ENCODE measurements at regions not wholly inside any gene's neighbourhood (a gene's known extent, or its start where the extent isn't known, plus 50 kb on each side); places are given as distances from the start of the nearest gene placed in this dataset.

DNA sequence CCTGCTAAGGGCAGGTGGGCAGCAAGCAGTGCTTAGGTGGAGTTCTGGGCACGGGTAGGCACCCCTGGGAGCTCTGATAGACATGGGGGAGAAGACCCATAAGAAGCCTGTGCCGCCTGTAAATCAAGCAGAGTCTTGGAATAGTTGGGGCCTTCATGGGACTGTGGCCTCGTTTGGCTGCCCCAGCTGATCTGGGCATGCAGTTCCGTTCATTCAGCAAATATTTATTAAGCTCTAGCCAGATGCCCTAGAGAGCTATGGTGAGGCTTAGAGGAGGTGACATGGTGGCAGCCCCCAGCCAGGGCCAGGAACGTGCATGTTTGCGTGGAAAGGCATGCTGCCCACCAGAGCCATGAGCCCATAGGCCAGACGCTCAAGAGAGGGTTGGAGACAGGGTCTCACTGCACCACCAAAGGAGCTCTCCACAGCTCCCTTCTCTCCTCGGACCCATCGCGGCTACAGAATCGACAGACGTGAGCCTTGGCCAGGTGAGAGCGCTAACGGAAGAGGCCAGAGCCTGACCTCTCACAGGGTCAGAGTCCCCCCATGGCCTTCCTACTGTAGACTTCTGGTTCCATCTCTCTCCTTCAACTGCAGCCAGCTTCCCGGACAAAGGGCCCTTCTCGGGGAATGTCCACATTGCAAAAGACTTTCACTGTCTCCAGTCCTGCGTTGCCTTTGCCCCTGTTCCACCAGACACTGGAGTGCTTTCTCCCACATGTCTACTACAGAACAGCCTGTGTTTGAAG is 135.7 kb downstream of the INHBB start:
- DNase-seq, result no peak

DNA sequence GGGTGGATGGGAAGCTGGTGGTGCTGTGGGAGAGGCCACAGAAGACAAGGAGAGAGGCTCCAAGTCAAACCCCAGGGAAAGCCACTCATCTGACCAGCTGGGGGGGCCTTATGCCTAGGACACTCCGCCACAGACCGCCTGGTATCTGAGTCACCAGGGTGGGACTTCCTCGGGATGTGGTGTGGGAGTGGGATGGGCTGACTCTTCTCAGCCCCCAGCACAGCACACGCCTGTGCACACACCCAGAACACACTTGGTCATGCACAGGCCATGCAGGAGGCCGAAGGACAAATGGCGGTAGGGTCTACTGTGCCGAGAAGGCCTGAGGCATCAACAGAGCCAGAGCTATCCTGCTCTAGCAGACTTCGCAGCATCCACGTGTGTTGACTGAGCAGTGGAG is 136.4 kb downstream of the INHBB start:
- DNase-seq, result no peak

DNA sequence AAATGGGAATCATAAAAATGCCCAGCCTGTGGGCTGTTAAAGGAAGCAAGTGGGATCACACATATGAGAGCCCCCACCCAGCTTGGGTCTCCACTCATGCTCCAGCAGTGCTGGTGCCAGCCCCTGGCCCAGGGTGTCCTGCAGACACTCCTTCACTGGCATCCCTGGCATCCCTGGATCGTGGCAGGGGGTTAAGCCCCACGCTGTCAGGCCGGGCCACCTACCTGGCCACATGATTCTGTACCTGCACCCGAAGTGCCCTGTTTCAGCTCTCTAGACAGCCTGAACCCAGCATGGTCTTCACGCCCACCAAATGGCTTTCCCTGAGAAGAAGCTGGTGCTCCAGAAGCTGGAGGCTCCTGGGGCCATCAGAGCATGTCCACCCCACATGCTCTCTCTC is 137.4 kb downstream of the INHBB start:
- no peak for DNase-seq

DNA sequence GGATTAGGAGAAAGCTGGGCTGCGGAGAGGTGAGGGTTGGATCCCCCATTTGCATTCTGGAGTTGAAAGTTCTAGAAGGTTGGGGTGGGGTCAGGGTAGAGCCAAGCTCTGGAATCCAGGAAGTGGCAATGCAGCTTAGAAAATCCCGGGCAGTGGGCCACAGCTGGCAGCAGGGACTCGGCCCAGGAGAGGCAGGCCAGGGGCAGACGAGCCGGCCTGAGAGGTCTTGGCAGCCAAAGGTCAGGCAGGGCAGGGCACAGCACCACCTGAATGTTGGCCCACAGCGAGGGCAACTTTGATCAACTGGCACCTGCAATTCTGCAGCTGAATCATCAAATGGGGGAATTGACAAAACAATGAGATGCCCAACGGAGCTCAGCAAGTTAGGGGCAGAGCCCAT is 139.2 kb downstream of the INHBB start:
- no peak for DNase-seq

DNA sequence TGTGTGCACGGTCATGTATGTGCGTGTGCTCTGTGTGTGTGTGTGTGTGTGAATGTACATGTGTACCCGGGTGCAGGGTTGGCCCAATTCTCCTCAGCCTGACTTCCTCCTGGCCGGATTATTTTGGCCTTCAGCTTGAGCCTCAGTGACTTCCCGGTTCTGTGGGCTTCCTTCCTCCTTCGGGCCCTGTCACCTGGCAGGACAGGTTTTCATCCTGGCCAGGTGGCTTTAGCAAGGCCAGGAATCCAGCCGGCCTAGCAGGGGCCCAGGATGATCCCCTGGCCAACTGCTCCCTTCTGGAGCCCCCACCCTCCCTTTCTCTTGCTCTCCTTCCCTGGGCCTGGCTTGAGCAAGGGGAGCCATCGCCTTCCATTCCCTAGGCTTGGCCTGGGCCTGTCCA is 140.5 kb downstream of the INHBB start:
- no peak for DNase-seq

DNA sequence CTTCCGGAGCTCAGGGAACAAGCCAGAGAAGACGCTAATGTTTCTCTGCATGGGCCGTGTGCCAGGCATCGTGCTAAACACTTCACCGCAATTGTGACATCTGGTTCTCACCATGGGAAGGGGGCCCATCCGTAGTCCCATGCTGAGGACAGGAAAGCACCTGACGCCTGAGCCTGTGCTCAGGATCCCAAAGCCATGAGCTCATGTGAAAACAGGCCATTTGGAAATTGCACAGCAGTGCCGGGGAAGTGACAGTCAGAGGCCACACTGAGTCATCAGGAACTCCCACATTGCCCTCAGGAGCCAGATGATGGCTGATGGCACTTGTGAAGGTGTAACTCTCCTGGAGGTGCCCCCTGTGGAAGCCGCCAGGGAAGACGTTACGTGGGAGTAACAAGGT is 141.0 kb downstream of the INHBB start:
- no peak for DNase-seq

DNA sequence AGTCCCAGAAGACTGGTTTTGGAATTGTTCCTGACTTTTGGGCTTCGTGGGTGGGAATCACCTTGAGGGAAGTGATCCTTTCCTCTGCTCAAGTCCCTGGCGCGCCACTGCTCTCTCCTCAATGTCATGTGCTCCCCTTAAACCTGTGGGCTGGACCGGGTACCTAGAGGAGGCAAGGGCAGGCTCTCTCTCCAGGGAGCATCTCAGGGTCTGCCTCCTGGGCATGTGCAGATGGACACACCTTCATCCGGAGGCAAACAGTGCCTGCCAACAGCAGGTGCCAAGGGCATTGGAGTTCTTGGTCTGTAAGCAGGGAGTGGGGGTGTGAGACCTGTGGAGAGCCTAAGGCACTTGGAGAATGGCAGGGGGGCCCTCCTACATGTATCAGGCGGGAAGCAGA is 142.6 kb downstream of the INHBB start:
- DNase-seq, result no peak

DNA sequence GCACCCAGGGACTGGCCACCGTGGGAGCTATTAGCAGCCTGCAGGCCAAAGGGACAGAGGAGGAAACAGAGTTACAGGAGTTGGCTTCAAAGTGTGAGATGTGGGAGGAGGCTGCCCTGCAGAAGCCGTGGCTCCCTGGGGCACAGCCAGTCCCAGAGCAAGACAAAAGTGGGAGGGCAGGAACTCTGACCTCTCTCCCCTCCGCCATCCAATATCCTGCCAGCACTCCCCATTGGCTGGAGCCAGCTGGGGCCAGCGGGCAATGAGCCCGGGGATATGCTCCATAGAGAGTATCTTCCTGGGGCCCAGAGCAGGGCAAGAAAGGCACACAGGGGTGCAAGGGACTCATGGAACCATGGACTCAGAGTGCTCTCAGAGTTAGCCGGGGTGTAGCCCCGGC is 143.1 kb downstream of the INHBB start:
- DNase-seq, result no peak

DNA sequence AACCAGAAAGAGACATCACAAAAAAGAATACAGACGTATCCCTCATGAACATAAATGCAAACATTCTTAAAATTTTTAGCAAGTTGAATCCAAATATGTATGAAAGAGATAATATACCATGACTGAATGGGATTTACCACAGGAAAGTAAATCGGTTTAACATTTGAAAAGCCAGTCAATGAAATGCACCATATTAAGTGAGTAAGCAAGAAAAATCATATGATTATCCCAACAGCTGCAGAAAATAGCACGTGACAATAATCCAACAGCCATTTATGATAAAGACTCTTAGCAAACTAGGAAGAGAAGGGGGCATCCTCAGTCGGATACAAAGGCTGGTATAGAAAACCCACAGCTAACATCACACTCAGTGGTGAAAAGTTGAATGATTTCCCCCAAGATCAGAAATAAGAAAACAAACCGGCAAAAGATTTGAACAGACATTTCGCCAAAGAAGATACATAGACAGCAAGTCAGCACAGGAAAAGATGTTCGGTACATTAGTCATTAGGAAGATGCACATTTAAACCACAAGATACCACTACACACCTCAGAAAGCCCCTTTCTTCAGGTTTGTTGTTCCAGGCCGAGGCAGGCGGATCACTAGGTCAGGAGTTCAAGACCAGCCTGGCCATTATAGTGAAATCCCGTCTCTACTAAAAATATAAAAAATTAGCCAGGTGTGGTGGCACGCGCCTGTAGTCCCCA is 144.3 kb downstream of the INHBB start:
- no peak for DNase-seq

DNA sequence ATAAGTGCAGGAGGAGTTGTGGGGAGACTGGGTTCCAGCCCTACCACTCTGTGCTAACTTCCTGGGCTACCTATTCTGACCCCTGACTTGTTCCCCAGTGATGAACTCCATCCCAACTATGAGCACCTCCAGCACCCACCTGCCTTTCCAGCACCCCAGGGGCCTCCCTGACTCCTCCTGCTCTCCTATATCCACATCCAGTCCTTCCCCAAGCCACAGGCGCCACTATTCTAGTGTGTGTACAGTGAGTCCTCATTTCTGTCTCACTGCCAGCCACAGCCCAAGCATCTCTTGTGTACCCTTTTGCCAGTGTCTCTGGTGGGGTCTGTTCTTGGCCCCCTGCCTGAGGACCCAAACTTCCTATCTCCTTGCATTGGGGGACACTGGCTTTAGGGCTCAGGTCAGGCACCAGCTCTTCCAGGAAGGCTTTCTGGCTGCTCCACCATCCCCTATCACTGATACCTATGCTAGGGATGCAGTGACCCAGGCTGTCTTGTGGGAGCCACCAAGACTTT is 145.2 kb downstream of the INHBB start:
- DNase-seq, result no peak

DNA sequence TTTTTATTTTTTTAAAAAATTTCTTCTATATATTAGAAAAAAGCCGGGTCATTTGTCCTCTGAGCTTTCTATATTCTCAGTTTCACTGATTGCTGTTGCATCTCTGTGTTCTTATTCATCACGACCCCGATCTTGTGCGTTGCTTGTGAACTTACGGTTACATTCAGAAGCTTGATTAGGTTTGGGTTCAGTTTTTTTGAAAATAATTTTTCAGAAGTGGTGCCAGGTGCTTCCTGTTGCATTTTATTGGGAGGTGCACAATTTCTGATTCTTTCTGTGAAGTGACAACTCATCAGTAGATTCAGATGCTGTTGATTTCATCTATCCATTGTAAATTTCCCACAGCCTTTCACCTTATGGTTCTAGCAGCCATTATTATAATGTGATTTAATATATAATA is 147.3 kb downstream of the INHBB start:
- no peak for DNase-seq

DNA sequence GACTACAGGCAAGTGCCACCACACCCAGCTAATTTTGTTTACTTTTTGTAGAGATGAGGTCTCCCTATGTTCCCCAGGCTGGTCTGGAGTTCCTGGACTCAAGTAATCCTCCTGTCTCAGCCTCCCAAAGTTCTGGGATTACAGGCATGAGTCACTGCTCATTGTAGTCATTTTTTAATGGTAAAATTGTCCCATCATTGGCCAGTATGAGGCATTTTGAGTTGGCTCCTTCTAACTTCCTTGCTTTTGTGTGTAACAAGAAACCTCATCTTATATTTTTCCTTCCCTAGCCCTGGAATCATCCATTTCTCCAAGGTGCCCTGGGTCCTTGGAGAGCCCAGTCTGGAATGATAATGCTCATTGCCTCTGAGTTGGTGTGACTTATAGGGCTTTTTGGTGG is 148.5 kb downstream of the INHBB start:
- DNase-seq, result no peak

DNA sequence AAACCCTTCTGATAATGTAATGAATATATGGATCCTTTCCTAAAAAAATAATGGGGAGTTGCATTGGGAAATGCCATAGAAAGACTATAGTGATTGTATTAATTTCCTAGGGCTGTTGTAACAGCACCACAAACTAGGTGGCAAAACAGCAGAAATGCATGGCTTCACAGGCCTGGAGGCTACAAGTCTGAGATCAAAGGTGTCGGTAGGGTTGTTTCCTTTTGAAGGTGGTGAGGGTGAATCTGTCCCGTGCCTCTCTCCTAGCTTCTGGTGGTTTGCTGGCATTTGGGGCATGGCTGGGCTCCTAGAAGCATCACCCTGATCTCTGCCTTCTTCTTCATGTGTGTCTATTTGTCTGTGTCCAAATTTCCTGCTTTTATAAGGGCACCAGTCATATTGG is 149.7 kb downstream of the INHBB start:
- no peak for DNase-seq

DNA sequence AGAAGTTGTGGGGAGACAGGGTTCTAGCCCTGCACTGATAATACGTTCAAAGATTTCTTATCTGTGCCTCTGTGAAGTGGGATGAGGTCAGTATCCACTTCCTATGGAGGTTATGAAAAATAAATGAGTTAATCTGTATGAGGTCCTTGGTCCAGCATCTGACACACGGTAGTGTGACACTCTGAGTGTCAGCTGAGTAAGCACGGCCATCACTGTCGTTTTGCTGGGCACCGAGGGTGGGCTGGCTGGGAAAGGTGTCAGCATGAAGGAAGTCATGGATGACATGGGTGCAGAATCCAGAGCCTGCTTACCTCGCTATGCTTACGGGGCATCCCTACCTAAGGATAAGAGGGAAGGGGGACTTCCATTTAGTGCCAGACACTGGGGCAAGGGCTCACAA is 150.3 kb downstream of the INHBB start:
- DNase-seq, result no peak

DNA sequence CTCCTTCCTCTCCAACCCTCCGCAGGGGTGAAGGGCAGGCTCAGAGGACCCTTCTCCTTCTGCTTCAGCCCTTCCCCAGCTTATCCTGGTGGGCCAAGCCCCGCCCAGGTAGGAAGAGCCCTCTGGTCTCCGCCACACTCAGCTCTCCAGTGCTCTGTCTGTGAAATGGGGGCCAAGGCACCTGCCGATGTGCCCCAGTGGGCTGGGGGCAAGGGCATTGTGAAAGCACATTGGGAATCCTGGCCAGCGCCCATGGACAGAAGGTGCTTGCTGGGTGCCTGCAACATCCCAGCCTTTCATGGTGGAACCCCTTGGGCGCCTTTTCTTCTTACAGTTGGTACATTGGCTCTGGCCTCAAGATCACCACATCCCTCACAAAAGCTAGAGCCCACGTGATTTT is 150.8 kb downstream of the INHBB start:
- DNase-seq, result no peak

DNA sequence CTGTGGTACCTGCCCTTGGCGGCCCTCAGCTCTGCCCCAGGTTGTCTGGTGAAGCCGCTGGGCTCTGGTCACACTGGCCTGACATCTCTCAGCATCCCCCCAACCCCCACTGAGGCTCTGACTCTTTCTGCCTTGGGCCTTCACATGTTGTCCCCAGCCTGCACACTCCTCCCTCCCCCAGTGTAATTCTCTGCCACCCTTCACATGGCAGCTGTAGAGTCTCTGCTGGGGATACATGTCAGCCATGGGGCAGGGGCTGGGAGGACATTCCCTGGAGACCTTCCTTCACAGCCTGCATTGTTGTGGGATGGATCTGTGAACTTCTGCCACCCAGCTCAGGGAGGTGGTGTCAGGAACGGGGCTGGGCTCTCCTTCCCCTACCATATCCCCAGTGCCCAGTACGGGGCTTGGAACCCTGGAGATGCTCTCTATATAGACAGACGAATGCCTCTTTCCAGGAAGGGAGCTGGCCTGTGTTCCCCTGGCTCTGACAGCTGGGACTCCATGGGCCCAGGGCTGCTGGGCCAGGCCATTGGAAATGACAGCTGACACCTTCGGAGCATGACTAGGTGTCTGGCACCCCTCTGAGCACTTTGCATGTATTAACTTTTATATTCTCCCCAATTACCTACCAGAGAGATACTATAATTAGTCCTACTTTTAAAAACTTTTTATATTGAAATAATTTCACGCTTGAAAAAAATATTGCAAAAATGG is 151.5 kb downstream of the INHBB start:
- no peak for DNase-seq

DNA sequence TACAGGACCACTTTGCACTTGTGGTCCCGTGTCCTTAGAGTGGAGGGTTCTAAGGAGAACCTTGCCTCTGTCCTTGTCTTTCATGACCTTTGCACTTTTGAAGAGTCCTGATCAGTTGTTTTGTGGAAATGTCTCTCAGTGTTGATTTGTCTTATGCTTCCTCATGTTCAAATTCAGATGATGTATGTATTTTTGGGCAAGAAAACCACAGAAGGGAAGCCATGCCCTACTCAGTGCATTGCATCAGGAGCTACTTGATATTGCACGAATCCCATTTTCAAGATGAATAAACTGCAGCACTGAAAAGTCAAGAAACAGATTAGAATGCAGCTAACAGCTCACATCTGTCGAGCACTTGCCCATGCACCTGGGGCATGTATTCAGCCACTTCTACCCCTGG is 152.2 kb downstream of the INHBB start:
- DNase-seq, result no peak

DNA sequence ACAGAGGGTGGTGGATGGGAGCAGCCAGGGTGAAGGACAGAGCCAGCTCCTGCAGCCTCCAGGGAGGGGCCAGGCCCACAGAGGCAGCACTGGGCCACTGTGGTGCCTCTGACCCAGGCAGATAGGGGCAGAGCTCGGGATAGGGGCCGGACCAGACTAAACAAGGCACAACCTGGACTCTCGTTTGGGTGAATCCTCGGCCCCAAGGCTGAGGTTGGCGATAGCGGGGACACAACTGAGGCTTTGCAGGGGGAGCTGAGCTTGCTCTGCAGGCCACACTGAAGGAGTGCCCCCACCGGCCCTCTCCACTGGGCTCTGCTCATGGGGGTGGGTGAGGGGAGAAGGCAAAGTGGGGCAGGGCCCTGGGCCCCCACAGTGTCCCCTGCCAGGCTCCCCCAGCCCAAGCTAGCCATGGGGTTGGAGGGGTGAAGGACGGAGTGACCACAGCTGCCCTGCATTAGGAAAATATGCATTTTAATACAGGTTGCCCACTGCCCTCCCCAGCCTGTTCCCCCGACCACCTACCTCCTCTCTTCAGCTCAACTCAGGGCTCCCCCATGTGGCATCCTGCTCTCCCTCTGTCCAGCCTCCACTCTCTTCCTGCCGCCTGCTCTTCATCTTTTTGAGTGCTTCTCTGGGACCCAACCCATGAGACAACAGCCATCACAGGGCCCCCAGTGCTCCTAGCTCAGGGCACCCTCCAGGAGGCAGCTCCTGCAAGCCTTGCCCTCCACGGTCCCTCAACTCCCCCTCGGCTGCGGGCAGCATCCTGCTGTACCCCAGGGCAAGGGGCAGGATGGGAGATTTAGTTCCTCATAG is 152.8 kb downstream of the INHBB start:
- no peak for DNase-seq

DNA sequence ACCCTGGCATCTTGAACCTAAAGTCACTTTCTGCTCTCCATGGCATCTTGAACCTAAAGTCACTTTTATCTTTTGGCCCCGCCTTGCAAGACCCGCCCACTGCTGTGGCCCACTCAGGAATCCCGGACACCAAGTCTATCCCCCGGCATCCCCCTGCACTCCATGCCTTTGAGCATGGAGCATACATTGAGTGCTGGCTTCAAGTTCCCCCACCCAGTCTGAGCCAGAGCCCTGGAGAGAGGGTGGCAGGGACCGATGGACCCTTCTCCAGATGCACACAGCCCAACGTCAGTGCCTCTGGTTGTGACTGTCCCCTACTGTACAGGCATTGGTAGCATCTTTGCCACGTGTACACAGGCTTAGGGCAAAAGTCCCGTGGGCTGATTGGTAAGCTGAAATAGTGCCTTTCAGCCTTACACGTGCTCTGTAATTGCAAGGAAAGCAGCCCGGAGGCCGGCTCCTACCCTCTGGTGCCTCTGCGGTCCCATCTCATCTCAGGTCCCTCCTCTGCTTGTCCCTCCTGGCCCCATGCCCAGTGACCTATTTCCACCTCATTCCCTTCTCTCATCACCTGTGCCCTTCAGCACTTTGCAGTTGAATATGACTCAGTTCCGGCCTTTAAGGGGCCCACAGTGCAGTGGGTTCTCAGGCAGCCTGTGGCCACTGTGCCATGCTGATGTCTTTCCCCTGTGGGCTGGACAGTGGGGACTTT is 154.0 kb downstream of the INHBB start:
- DNase-seq, result no peak

DNA sequence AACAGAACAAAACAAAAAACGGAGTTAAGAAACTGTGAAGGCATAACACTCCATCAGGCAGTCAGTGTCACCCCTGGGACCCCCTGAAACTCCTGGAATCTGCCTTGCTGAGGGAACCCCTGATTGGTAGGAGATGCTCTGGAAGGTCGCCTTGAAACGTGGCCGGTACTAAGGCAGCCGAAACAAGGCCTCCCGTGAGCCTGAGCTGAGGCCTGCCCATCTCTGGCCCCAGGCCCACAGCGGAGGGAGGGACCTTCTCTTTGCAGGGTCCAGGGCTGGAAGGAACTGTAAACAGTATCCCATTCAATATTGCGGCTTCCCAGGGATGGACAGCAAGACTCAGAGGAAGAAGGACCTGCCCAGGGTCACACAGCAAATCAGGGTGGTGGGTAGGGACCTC is 155.7 kb downstream of the INHBB start:
- DNase-seq, result no peak

DNA sequence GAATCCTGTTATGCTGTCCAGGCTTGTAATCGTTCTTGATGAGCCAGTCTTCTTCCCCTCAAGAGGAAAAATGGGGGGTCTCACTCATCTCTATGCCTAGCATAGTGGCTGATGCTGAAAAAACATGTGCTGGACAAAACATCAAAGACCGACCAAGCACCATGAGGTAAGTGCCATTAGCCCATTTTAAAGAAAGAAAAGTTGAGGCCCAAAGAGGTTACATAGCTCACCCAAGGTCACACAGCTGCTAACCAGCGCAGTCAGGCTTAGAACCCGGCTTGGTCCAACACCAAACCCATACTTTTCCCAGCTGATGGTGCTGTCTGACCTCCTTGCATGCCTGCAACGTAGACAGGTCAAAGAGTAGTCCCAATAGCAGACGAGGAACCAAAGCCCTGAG is 156.4 kb downstream of the INHBB start:
- no peak for DNase-seq

DNA sequence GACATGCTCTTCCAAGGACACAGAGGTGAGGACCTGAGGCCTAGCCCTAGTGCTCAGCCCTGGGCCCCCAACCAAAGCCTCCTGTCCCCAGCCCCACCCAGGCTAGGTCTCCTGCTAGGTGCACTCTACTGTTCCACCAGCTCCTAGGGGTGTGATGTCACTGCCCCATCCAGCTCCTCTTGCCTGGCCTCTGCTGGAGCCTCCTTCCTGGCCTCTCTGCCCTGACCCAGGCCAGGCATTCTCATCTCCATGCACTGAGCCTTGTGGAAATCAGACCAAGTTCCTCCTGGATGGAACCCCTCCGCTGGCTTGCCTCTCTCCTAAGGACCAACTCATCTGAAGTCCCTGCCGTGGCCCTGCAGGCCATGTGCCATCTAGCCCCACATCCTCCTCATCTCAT is 156.8 kb downstream of the INHBB start:
- no peak for DNase-seq
